GM12878 (cell line): ENCODE measurements at regions not wholly inside any gene's neighbourhood (a gene's known extent, or its start where the extent isn't known, plus 50 kb on each side); places are given as distances from the start of the nearest gene placed in this dataset.

Source experiments
- ATAC-seq: fragments of 200-7000 bp; cut with Tn5 transposase; 3 replicates; pipeline ENCODE4 v1.9.1; 2020; ENCODE audit warnings: mild to moderate bottlenecking, moderate library complexity
- BruUV-seq: library from RNA; stranded (reverse); fragments of 400-500 nt; replicated peaks from 2 replicates; lab custom pipeline; 2021; lab: Mats Ljungman, UMichigan
- CTCF ChIA-PET: fragments of 300-600 bp; sonication (Branson Sonifier 250); formaldehyde crosslinking; extraction: SDS; loops from one replicate; lab custom pipeline; 2021; ENCODE audit warnings: inconsistent platforms; lab: Yijun Ruan, JAX
- POLR2A ChIA-PET: fragments of 350-600 bp; formaldehyde crosslinking; extraction: SDS; loops from one replicate; lab custom pipeline; 2021; ENCODE audit warnings: inconsistent platforms; lab: Charles Lee
- RAD21 ChIA-PET: fragments of 300-600 bp; sonication (Branson Sonifier 250); formaldehyde crosslinking; loops from one replicate; lab custom pipeline; 2023; ENCODE audit warnings: antibody characterized with exemption; ENCODE audit not compliant: unreplicated experiment; lab: Charles Lee
- SMC1A ChIA-PET: fragments of 300-600 bp; sonication (Branson Sonifier 250); formaldehyde crosslinking; loops from one replicate; lab custom pipeline; 2023; ENCODE audit not compliant: unreplicated experiment, uncharacterized antibody; lab: Charles Lee
- DNase-seq: peaks from one replicate; pipeline ENCODE4 v3.0.0-alpha.2; 2011; ENCODE audit warnings: low read depth, low spot score
- FAIRE-seq: peaks from 3 replicates; lab custom pipeline; 2011; peaks lifted over from hg19 to GRCh38; lab: Jason Lieb, UNC
- H2AFZ ChIP-seq: 2 replicates; pipeline ENCODE4 v1.6.0; 2011; ENCODE audit warnings: low read depth, low read length, control low read depth; ENCODE audit not compliant: control insufficient read depth
- H3K27ac ChIP-seq: 2 replicates; pipeline ENCODE4 v1.5.1; 2011; ENCODE audit warnings: control low read depth; ENCODE audit not compliant: control insufficient read depth, insufficient read depth
- H3K27me3 ChIP-seq, 2 experiments: replicated peaks in 1 of 2; 2 replicates each; pipeline versions ENCODE4 v1.6.0 to v1.6.1; 2011; ENCODE audit warnings: low read length in 1 of 2; ENCODE audit not compliant: control insufficient read depth in 2 of 2, insufficient read depth in 2 of 2
- H3K36me3 ChIP-seq, 2 experiments: 2 replicates each; pipeline ENCODE4 v1.5.1; 2011; ENCODE audit warnings: low read length in 1 of 2; ENCODE audit not compliant: control insufficient read depth in 2 of 2, insufficient read depth in 2 of 2
- H3K4me1 ChIP-seq: 2 replicates; pipeline ENCODE4 v1.6.1; 2011; ENCODE audit warnings: mild to moderate bottlenecking, low read length, moderate library complexity, mixed read lengths; ENCODE audit not compliant: control insufficient read depth, insufficient read depth
- H3K4me2 ChIP-seq: 2 replicates; pipeline ENCODE4 v1.6.0; 2011; ENCODE audit warnings: control low read depth; ENCODE audit not compliant: control insufficient read depth, insufficient read depth
- H3K4me3 ChIP-seq: fragments of 200-600 bp; sonication (generic); 2 replicates; pipeline ENCODE4 v1.5.1; 2016
- H3K79me2 ChIP-seq: 2 replicates; pipeline ENCODE4 v1.6.0; 2011; ENCODE audit warnings: low read length; ENCODE audit not compliant: control insufficient read depth, insufficient read depth
- H3K9ac ChIP-seq: 2 replicates; pipeline ENCODE4 v1.8.0; 2011; ENCODE audit warnings: low read length, control low read depth, mixed read lengths; ENCODE audit not compliant: control insufficient read depth, insufficient read depth
- H3K9me3 ChIP-seq: replicated peaks from 3 replicates; pipeline ENCODE4 v1.5.1; 2011; ENCODE audit warnings: mild to moderate bottlenecking, low read length; ENCODE audit not compliant: control insufficient read depth, insufficient read depth
- H4K20me1 ChIP-seq: 2 replicates; pipeline ENCODE4 v1.6.0; 2011; ENCODE audit not compliant: control insufficient read depth, insufficient read depth
- CBFB ChIP-seq: IDR thresholded peaks from 2 replicates; pipeline ENCODE4 v1.6.1; 2016; ENCODE audit warnings: antibody characterized with exemption, low read depth
- E2F4 ChIP-seq: IDR thresholded peaks from 2 replicates; pipeline ENCODE4 v1.6.1; 2012; ENCODE audit warnings: low read depth, low read length, improper control_type of control experiment
- EED ChIP-seq: sonication (generic); IDR thresholded peaks from 2 replicates; pipeline ENCODE4 v1.6.1; 2016; ENCODE audit warnings: antibody characterized with exemption, low read depth
- ETV6 ChIP-seq, 2 experiments: fragments of 450-650 bp in 1 of 2; IDR thresholded peaks in 1 of 2; conservative IDR thresholded peaks in 1 of 2; 2 replicates each; pipeline ENCODE4 v1.6.1; 2014; ENCODE audit warnings: antibody characterized with exemption in 1 of 2, borderline replicate concordance in 1 of 2, low read depth in 1 of 2, mild to moderate bottlenecking in 1 of 2, moderate library complexity in 1 of 2
- IKZF1 ChIP-seq: fragments of 450-650 bp; conservative IDR thresholded peaks from 2 replicates; pipeline ENCODE4 v1.6.1; 2017; ENCODE audit warnings: antibody characterized with exemption, mild to moderate bottlenecking
- MTA3 ChIP-seq: IDR thresholded peaks from 2 replicates; pipeline ENCODE4 v1.6.1; 2012; ENCODE audit warnings: low read length, inconsistent platforms, borderline replicate concordance
- POLR2AphosphoS5 ChIP-seq: IDR thresholded peaks from 2 replicates; pipeline ENCODE4 v1.6.1; 2011; ENCODE audit warnings: mild to moderate bottlenecking, low read length, inconsistent platforms
- RAD21 ChIP-seq: IDR thresholded peaks from 2 replicates; pipeline ENCODE4 v1.6.1; 2011; ENCODE audit warnings: mild to moderate bottlenecking, low read depth, low read length, moderate library complexity; ENCODE audit not compliant: insufficient read depth
- RFX5 ChIP-seq: IDR thresholded peaks from 2 replicates; pipeline ENCODE4 v1.6.1; 2011; ENCODE audit warnings: low read depth, low read length, improper control_type of control experiment
- RUNX3 ChIP-seq: IDR thresholded peaks from 2 replicates; pipeline ENCODE4 v1.6.1; 2012; ENCODE audit warnings: low read length, inconsistent platforms
- SREBF2 ChIP-seq: IDR thresholded peaks from 2 replicates; pipeline ENCODE4 v1.6.1; 2012; ENCODE audit warnings: mild to moderate bottlenecking, low read length
- TCF3 ChIP-seq: IDR thresholded peaks from 2 replicates; pipeline ENCODE4 v1.6.1; 2012; ENCODE audit warnings: low read depth, mild to moderate bottlenecking, low read length, borderline replicate concordance; ENCODE audit not compliant: insufficient read depth
- ZBED1 ChIP-seq: IDR thresholded peaks from 2 replicates; pipeline ENCODE4 v1.6.1; 2016; ENCODE audit warnings: borderline replicate concordance
- ZBTB11 ChIP-seq: fragments of 450-650 bp; formaldehyde crosslinking; IDR thresholded peaks from 2 replicates; pipeline ENCODE4 v1.5.0; 2022; ENCODE audit warnings: mild to moderate bottlenecking, missing genetic modification characterization
- WGBS: methylation state at CpG from one replicate; pipeline ENCODE4 v1.1.6; 2016; ENCODE audit warnings: low lambda C conversion rate; ENCODE audit not compliant: insufficient replicate concordance, insufficient coverage; ENCODE audit errors: missing lambda C conversion rate; 5-methylcytosine and 5-hydroxymethylcytosine counted together
- in situ Hi-C: fragments of 300-500 bp; cut with MboI; formaldehyde crosslinking; loops from 9 replicates; pipeline ENCODE4 v1.14.3; 2018; ENCODE audit warnings: mixed read lengths
- intact Hi-C: fragments of 100-400 bp; cut with micrococcal nuclease; formaldehyde crosslinking; loops from one replicate; pipeline ENCODE4 v1.14.2; 2022; ENCODE audit not compliant: unreplicated experiment
- TF ChIP-seq, protein P1 (sequence below): fragments of 150-350 bp; IDR thresholded peaks from 2 replicates; pipeline ENCODE4 v1.6.1; 2016; ENCODE audit warnings: low read depth, low read length

DNA sequence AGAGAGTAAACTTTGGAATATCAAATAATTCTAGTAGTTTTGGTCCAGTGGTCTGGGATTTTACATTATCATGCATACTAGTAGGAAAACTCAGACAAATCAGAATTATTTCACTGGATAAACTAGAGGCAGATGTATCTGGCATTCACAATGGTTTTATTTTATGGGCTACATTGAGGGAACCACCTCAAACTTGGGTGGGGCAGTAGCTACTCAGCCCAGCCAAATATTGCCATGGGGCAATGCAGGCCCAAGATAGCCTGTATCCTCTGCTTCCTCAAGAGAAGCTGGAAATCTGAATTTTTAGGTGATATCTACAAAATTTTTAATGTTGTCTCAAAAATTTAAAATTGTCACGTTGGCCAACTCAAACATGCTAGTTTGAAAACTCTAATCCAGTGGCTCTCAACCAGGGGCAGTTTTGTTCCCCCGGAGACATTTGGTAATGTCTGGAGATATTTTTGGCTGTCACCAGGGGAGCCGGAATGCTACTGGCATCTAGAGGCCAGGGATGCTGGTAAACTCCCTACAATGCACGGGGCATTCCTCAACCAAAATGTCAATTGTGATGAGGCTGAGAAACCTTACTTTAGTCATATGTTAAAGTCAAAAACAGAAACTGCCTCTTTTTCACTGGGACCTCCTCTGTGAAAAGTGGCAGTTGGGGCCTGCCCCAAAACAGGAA, 172.8 kb upstream of the SPRED2 start (continued):
- TF ChIP-seq RAD21 (peak; percentile 16; the same call in 1 of the 2 replicates), ETV6 (conservative IDR thresholded peaks at IDR 0.05 in 1 of 2, IDR thresholded peaks at IDR 0.05 in 1 of 2; ENCODE audit: borderline replicate concordance in 1 of 2, low read depth in 1 of 2) (peak in 1 of 2 experiments; percentile 74; a peak in 1 of 4 replicates), CBFB (0 out of 2 replicates have a peak, but pooled peaks have one; percentile 18), EED (peak; percentile 53; the same call in 1 of the 2 replicates), MTA3 (0 out of 2 replicates have a peak, but pooled peaks have one; percentile 3), ZBED1 (no peak), IKZF1 (no peak), TCF3 (no peak)

DNA sequence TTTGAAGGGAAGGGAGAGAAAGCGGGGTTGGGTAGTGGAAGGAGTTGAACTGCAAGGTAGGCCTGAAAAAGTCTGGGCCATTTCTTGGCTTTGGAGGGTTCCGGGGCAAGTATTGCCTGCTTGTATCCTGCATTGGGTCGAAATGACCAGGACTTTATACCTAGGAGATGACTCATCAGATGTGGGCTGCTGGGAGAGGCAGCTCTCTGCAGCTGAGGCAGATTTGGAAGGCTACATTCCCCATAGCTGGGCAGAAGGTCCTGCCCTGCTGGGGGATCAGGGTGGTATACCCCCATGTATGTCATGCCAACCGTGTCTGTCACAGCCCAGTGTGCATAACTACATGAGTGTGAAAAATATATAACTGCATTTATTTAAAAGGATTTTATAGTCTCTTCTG, 171.8 kb upstream of the SPRED2 start:
- intact Hi-C loops = no loop called here
- 93% methylated on average over 4 of the region's 4 CpGs for WGBS
- Histone ChIP-seq H3K27ac (no peak overlapping the region), H3K9me3 (no peaks in the 10 kb centered on the region), H3K4me2 (no peak overlapping the region), H3K27me3 (no peaks in the 10 kb centered on the region), H3K4me3 (no peak overlapping the region), H4K20me1 (no peaks in the 10 kb centered on the region), H3K36me3 (no peaks in the 10 kb centered on the region), H2AFZ (no peak overlapping the region), H3K79me2 (no peaks in the 10 kb centered on the region), H3K9ac (no peak overlapping the region), H3K4me1 (peaks cover 34% of the 10 kb centered on the region)
- RAD21 ChIA-PET = interaction anchor here (1.1 kb wide), 1 partner anchor 31 kb away, joined by 3 read pairs; no protein-coding TSS in a partner anchor
- no peak for FAIRE-seq
- SMC1A ChIA-PET = no interaction called here
- BruUV-seq = no TSS peak
- in situ Hi-C loops = no loop called here
- CTCF ChIA-PET = interaction anchor here (0.6 to 1.2 kb wide), 2 partner anchors 9 to 28 kb away, joined by 3 to 5 read pairs; no protein-coding TSS in a partner anchor
- ATAC-seq = no peak
- POLR2A ChIA-PET = interaction anchor here (0.6 kb wide), 2 partner anchors 87 to 344 kb away, joined by 3 to 7 read pairs; no protein-coding TSS in a partner anchor
- DNase-seq = no peak
- TF ChIP-seq RUNX3 = no peak
- no peak for TF ChIP-seq E2F4
- TF ChIP-seq, protein P1, sequence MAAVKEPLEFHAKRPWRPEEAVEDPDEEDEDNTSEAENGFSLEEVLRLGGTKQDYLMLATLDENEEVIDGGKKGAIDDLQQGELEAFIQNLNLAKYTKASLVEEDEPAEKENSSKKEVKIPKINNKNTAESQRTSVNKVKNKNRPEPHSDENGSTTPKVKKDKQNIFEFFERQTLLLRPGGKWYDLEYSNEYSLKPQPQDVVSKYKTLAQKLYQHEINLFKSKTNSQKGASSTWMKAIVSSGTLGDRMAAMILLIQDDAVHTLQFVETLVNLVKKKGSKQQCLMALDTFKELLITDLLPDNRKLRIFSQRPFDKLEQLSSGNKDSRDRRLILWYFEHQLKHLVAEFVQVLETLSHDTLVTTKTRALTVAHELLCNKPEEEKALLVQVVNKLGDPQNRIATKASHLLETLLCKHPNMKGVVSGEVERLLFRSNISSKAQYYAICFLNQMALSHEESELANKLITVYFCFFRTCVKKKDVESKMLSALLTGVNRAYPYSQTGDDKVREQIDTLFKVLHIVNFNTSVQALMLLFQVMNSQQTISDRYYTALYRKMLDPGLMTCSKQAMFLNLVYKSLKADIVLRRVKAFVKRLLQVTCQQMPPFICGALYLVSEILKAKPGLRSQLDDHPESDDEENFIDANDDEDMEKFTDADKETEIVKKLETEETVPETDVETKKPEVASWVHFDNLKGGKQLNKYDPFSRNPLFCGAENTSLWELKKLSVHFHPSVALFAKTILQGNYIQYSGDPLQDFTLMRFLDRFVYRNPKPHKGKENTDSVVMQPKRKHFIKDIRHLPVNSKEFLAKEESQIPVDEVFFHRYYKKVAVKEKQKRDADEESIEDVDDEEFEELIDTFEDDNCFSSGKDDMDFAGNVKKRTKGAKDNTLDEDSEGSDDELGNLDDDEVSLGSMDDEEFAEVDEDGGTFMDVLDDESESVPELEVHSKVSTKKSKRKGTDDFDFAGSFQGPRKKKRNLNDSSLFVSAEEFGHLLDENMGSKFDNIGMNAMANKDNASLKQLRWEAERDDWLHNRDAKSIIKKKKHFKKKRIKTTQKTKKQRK = no peak
- no peak for TF ChIP-seq ZBTB11 (CRISPR knock-in tag)
- TF ChIP-seq SREBF2 = no peak
- no peak for TF ChIP-seq POLR2AphosphoS5
- TF ChIP-seq RFX5 = no peak
